ENCODE measurements at regions not wholly inside any gene's neighbourhood (a gene's known extent, or its start where the extent isn't known, plus 50 kb on each side); places are given as distances from the start of the nearest gene placed in this dataset.

GRCh38 chr7:115221456-115221855 is 299.6 kb downstream of the MDFIC start:
- TF ChIP-seq CTCF (IDR thresholded peaks at IDR 0.05), result no peak
- no peak for TF ChIP-seq EP300 (IDR thresholded peaks at IDR 0.05)
- no peak for TF ChIP-seq POLR2A (IDR thresholded peaks at IDR 0.05)

Data from ovary (tissue), 3 donors.